GM03348 (cell line): ENCODE measurements at regions not wholly inside any gene's neighbourhood (a gene's known extent, or its start where the extent isn't known, plus 50 kb on each side); places are given as distances from the start of the nearest gene placed in this dataset.
"Not testable (repeated sequence)": the region's sequence is repeated elsewhere in the genome, so short reads cannot be mapped to it uniquely, and the experiment has no call there.

ENCODE experiments used
- DNase-seq: peaks from one replicate; pipeline ENCODE4 v3.0.0; 2012; ENCODE audit warnings: low spot score

GRCh38 chr6:19892260-19892659, 55.1 kb downstream of the ID4 start:
- DNase-seq, result no peak

- DNase-seq, result no peak
Measured at GRCh38 chr6:19895866-19896692, 58.9 kb downstream of the ID4 start.

GRCh38 chr6:19896693-19897010, 59.5 kb downstream of the ID4 start:
- DNase-seq, result no peak

- DNase-seq, result no peak
Measured at GRCh38 chr6:19898141-19898740, 61.1 kb downstream of the ID4 start.

GRCh38 chr6:19902201-19902600, 65.0 kb downstream of the ID4 start:
- DNase-seq, result no peak

- not testable (repeated sequence) for DNase-seq
Measured at GRCh38 chr6:19904408-19904807, 67.2 kb downstream of the ID4 start.

GRCh38 chr6:19905584-19905983, 68.4 kb downstream of the ID4 start:
- DNase-seq, result no peak

- peak; percentile 17 for DNase-seq
Measured at GRCh38 chr6:19906171-19906570, 69.0 kb downstream of the ID4 start.

GRCh38 chr6:19911223-19911622, 74.1 kb downstream of the ID4 start:
- DNase-seq, result no peak

- no peak for DNase-seq
Measured at GRCh38 chr6:19918436-19918835, 81.3 kb downstream of the ID4 start.

GRCh38 chr6:19921786-19922185, 84.6 kb downstream of the ID4 start:
- DNase-seq, result no peak

- DNase-seq, result no peak
Measured at GRCh38 chr6:19925533-19925932, 88.4 kb downstream of the ID4 start.

- no peak for DNase-seq
Measured at GRCh38 chr6:19928461-19928860, 91.3 kb downstream of the ID4 start.

GRCh38 chr6:19929312-19929711, 92.1 kb downstream of the ID4 start:
- DNase-seq, result no peak

- no peak for DNase-seq
Measured at GRCh38 chr6:19934996-19935591, 97.9 kb downstream of the ID4 start.

- not testable (repeated sequence) for DNase-seq
Measured at GRCh38 chr6:19939321-19939720, 102.2 kb downstream of the ID4 start.

GRCh38 chr6:19939926-19940325, 102.8 kb downstream of the ID4 start:
- not testable (repeated sequence) for DNase-seq

GRCh38 chr6:19943042-19943441, 105.9 kb downstream of the ID4 start:
- DNase-seq, result no peak

GRCh38 chr6:19945843-19946358, 108.7 kb downstream of the ID4 start:
- no peak for DNase-seq

- DNase-seq, result no peak
Measured at GRCh38 chr6:19949155-19949554, 112.0 kb downstream of the ID4 start.

- no peak for DNase-seq
Measured at GRCh38 chr6:19964115-19964514, 126.9 kb downstream of the ID4 start.

GRCh38 chr6:19968201-19968600, 131.0 kb downstream of the ID4 start:
- no peak for DNase-seq

- DNase-seq, result no peak
Measured at GRCh38 chr6:19972221-19972620, 135.1 kb downstream of the ID4 start.
